GM21423 (cell line): ENCODE measurements at regions not wholly inside any gene's neighbourhood (a gene's known extent, or its start where the extent isn't known, plus 50 kb on each side); places are given as distances from the start of the nearest gene placed in this dataset.

Experiments used
- ATAC-seq: cut with Tn5 transposase; IDR thresholded peaks from one replicate; pipeline ENCODE4 v1.9.1; 2021; ENCODE audit warnings: mild to moderate bottlenecking, moderate library complexity; ENCODE audit not compliant: unreplicated experiment

GRCh38 chr3:6791161-6791560 is 69.8 kb upstream of the GRM7 start:
- ATAC-seq, result no peak

GRCh38 chr3:6799264-6799915 is 61.5 kb upstream of the GRM7 start:
- ATAC-seq, result no peak

GRCh38 chr3:6803619-6804018 is 57.3 kb upstream of the GRM7 start:
- no peak for ATAC-seq

- ATAC-seq, result no peak
These were observed 55.7 kb upstream of the GRM7 start for GRCh38 chr3:6805236-6805635.

GRCh38 chr3:6806991-6807390 is 53.9 kb upstream of the GRM7 start:
- ATAC-seq, result no peak

- no peak for ATAC-seq
These were observed 52.8 kb upstream of the GRM7 start for GRCh38 chr3:6807967-6808588.

GRCh38 chr3:6809349-6809748 is 51.6 kb upstream of the GRM7 start:
- no peak for ATAC-seq
